Activated naive CD4-positive, alpha-beta T cell treated with Interleukin-2 at 50 U/mL for 16 hours (primary cell): ENCODE measurements at regions not wholly inside any gene's neighbourhood (a gene's known extent, or its start where the extent isn't known, plus 50 kb on each side); places are given as distances from the start of the nearest gene placed in this dataset.

Experiments used
- DNase-seq: peaks from one replicate; pipeline ENCODE4 v3.0.0-alpha.2; 2020

GRCh38 chr13:71068041-71068440 is 799.0 kb downstream of the DACH1 start:
- no peak for DNase-seq

- no peak for DNase-seq
Measured at GRCh38 chr13:71067165-71067815, 799.7 kb downstream of the DACH1 start.

GRCh38 chr13:71056581-71056980 is 810.4 kb downstream of the DACH1 start:
- DNase-seq = no peak

GRCh38 chr13:71055644-71056043 is 811.4 kb downstream of the DACH1 start:
- no peak for DNase-seq

GRCh38 chr13:71055047-71055446 is 812.0 kb downstream of the DACH1 start:
- DNase-seq = no peak

- DNase-seq = no peak
Measured at GRCh38 chr13:71054358-71054757, 812.6 kb downstream of the DACH1 start.

- no peak for DNase-seq
Measured at GRCh38 chr13:71051573-71051972, 815.4 kb downstream of the DACH1 start.

GRCh38 chr13:71046360-71047079 is 820.5 kb downstream of the DACH1 start:
- no peak for DNase-seq

- DNase-seq = no peak
Measured at GRCh38 chr13:71045101-71045500, 821.9 kb downstream of the DACH1 start.

GRCh38 chr13:71039440-71039839 is 827.6 kb downstream of the DACH1 start:
- DNase-seq = no peak

GRCh38 chr13:71034018-71034417 is 833.0 kb downstream of the DACH1 start:
- DNase-seq = no peak

- no peak for DNase-seq
Measured at GRCh38 chr13:71033026-71033425, 834.0 kb downstream of the DACH1 start.

- no peak for DNase-seq
Measured at GRCh38 chr13:71030784-71031183, 836.2 kb downstream of the DACH1 start.

- DNase-seq = no peak
Measured at GRCh38 chr13:71028884-71029283, 838.1 kb downstream of the DACH1 start.

GRCh38 chr13:71021825-71022422 is 845.1 kb downstream of the DACH1 start:
- DNase-seq = no peak

GRCh38 chr13:71018995-71019394 is 848.0 kb downstream of the DACH1 start:
- DNase-seq = no peak

GRCh38 chr13:71018544-71018943 is 848.5 kb downstream of the DACH1 start:
- DNase-seq = no peak

GRCh38 chr13:71017607-71018006 is 849.4 kb downstream of the DACH1 start:
- DNase-seq = no peak

- DNase-seq = no peak
Measured at GRCh38 chr13:71015516-71015915, 851.5 kb downstream of the DACH1 start.

- no peak for DNase-seq
Measured at GRCh38 chr13:71015021-71015420, 852.0 kb downstream of the DACH1 start.

GRCh38 chr13:71005919-71006318 is 861.1 kb downstream of the DACH1 start:
- DNase-seq = no peak

- DNase-seq = no peak
Measured at GRCh38 chr13:70995338-70995737, 871.7 kb downstream of the DACH1 start.

- no peak for DNase-seq
Measured at GRCh38 chr13:70994191-70994590, 872.8 kb downstream of the DACH1 start.

GRCh38 chr13:70987043-70987442 is 878.8 kb upstream of the KLHL1 start:
- DNase-seq = no peak
